GM12874 (cell line): ENCODE measurements at regions not wholly inside any gene's neighbourhood (a gene's known extent, or its start where the extent isn't known, plus 50 kb on each side); places are given as distances from the start of the nearest gene placed in this dataset.

ENCODE experiments used
- TF ChIP-seq, protein P1 (sequence below): IDR thresholded peaks from 2 replicates; pipeline ENCODE4 v1.5.1; 2011; ENCODE audit warnings: low read depth, mild to moderate bottlenecking, control low read depth, low read length, moderate library complexity; ENCODE audit not compliant: insufficient read depth

DNA sequence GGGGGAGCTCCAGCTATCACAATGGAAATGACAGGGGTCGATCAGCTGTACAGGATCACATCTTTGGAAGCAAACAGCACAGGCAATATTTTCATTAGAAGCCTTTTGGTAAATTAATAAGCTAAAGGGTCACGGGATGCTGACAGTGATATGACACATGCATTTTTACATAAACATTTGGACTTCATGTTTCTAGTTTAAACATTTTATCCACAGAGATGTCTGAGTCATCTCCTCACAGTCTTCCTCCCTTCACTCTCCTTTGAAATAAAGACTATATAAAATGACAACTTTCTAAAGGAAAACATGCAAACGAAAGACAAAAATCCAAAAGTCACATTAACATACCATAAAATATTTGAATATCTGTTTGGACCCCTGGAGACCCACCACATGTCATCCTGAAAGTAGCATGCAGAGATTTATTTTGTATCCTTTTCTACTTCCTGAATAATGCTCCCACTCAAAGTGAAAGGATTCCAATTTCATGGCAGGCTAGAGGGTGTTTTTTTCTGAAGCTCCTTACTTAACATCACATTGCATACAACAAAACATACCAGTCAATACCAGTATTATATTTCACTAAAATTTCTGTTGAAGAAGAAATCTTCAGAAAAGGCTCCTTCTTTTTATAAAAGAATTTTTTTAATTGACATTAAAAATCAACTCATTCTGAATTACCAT lies 200.1 kb upstream of the PPARGC1A start:
- TF ChIP-seq, protein P1, sequence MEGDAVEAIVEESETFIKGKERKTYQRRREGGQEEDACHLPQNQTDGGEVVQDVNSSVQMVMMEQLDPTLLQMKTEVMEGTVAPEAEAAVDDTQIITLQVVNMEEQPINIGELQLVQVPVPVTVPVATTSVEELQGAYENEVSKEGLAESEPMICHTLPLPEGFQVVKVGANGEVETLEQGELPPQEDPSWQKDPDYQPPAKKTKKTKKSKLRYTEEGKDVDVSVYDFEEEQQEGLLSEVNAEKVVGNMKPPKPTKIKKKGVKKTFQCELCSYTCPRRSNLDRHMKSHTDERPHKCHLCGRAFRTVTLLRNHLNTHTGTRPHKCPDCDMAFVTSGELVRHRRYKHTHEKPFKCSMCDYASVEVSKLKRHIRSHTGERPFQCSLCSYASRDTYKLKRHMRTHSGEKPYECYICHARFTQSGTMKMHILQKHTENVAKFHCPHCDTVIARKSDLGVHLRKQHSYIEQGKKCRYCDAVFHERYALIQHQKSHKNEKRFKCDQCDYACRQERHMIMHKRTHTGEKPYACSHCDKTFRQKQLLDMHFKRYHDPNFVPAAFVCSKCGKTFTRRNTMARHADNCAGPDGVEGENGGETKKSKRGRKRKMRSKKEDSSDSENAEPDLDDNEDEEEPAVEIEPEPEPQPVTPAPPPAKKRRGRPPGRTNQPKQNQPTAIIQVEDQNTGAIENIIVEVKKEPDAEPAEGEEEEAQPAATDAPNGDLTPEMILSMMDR: no peak

DNA sequence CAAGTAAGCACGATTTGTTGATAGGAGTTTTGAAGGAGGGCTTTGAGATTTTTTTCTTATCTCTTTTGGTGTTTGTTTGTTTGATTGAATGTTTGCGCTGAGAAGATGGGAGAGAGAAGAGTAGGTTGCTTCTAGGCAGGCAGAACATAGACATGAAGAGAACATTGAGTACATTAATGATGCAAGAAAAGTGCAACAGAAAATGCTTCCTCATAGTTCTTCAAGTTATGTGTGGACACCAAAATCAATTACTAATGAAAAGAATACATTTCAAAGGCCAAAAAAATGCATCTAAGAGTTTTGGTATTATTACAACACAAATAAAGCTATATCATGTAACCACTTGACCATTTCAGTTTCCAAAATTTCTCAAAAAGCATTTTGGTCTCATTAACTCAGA lies 191.0 kb upstream of the PPARGC1A start:
- TF ChIP-seq, protein P1: no peak

DNA sequence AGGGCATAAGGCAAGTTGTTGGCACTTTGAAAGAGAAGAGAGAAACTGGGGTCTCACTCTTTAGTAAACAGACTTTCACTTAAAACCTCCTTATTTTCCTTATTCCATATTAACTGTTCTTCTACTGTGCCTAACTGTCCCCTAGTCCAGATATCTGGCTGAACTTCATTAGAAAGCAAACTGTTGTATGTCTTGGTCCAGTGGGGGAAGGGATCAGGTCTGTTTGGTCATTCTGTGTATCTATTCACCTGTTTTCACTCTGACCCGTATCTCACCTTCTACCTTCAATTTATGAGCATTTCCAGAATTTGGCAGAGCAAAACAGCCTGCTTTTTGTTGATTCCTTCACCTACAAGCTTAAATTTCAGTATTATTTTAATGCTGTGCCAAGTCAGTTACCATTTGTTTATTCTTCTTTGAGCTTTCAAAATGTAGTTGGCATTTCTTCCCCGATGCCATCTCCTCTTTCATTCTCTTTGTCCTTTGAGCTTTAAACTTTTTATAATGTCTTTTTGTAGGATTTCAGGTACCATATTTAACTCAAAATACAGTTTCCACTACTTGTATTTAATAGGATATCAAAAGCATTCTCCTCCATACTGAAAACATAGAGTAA lies 188.6 kb upstream of the PPARGC1A start:
- TF ChIP-seq, protein P1: no peak

DNA sequence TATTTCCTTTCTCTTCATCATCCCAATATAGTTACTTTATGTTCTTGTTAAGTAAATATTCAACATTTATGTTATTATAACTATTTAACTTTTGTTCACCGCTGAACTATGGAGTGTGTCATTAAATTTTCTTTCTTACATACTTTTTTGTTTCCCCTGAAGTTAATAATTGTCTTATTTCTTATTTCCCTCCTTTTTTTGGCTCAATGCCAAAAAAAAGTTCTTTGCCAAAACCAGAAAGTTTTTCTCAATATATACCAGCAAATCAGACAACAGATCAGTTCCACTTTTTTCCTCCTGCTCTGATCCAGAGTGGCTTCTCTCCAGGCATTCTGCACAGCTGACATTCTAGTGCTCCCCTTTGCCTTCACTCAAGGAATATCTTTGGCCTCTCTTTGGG lies 187.0 kb upstream of the PPARGC1A start:
- TF ChIP-seq, protein P1: no peak

DNA sequence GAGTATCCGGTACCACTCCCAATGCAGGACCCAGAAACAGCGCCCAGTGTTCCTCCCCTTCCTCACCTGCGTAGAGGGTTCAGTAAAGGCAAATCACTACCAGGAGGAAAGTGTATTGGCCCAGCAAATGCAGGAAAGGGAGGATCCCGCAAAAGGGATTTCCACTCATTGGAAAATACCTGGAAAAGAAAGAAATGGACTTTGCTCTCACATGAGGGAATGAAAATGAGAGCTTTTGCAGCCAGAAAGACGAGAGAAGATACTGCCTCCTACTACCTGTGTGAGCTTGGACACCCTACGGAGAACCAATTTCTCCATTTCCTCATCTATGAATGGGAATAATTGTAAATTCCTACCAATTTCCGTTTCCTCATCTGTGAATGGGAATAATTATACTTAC lies 184.1 kb upstream of the PPARGC1A start:
- TF ChIP-seq, protein P1: no peak

DNA sequence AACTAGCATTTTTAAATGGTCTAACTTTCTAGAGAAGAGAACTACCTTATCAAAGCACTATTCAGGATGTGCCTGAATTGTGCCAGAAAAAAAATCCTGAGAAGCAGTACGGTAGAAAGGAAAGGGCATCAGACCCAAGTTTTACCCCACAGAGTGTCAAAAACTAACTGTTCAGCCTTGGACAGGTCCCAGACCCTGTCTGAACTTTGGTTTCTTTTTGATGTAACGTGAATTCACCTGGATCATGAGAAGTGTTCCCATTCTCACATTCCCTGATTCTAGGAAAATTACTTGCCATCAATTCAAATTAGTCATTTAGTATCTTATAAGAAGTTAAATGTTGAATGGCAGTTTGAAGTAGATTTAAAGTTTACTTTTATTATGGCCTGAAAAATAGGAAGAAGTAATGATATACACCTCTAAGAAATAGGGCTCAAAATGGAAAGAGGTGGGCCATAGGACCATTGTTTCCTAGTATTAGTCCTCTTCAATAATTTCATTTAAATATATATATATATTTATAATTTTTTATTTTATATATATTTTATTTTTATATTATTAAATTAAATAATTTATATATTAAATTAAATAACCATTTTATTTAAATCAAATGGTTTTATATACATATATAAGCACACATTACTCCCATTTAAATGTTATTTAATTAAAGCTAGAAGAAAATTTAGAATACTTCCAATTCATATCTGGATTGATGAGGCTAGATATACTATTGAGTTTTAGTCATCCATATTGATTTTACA lies 181.9 kb upstream of the PPARGC1A start:
- TF ChIP-seq, protein P1: no peak

DNA sequence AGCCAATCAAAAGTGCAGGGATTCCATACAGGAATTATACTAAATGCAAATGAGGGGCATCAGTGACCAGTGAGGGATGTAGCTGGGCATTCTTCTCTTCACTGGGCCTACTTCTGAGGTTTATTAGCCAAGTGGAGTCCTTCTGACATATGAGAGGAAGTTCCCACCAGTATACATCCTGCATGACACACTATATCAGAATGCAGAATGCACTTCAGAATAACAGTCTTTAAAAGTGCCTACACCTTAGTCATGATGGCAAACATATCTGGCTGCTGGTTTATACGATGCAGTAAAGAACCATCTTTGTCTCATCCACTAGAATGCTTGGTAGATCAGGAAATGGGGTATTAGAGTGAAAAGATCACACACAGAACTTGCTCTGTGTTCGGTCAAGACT lies 180.3 kb upstream of the PPARGC1A start:
- TF ChIP-seq, protein P1: no peak
